Medulla oblongata (tissue), 1 donor: ENCODE measurements at regions not wholly inside any gene's neighbourhood (a gene's known extent, or its start where the extent isn't known, plus 50 kb on each side); places are given as distances from the start of the nearest gene placed in this dataset.

Experiments
- DNase-seq: peaks from one replicate; pipeline ENCODE4 v3.0.0-alpha.2; 2015; ENCODE audit errors: extremely low spot score

DNA sequence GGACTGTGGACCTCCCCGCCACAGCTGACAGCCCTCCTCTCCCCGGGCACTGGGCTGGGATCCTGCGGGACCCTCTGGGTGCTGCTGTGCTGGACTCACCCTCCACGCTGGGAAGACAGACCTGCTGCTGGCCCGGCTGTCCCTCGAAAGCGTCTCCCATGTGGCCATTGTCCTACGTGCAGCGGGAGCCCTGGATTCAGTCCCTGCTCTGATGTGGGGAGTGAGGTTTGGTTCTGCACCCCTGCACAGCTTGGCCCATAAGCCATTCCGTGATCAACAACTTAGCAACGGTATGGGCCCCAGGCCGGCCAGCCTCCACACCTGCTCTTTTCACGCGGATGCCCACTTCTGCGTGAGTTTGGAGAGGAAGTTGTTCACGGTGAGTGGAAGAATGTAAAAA lies 195.2 kb downstream of the TEX29 start:
- DNase-seq: no peak

DNA sequence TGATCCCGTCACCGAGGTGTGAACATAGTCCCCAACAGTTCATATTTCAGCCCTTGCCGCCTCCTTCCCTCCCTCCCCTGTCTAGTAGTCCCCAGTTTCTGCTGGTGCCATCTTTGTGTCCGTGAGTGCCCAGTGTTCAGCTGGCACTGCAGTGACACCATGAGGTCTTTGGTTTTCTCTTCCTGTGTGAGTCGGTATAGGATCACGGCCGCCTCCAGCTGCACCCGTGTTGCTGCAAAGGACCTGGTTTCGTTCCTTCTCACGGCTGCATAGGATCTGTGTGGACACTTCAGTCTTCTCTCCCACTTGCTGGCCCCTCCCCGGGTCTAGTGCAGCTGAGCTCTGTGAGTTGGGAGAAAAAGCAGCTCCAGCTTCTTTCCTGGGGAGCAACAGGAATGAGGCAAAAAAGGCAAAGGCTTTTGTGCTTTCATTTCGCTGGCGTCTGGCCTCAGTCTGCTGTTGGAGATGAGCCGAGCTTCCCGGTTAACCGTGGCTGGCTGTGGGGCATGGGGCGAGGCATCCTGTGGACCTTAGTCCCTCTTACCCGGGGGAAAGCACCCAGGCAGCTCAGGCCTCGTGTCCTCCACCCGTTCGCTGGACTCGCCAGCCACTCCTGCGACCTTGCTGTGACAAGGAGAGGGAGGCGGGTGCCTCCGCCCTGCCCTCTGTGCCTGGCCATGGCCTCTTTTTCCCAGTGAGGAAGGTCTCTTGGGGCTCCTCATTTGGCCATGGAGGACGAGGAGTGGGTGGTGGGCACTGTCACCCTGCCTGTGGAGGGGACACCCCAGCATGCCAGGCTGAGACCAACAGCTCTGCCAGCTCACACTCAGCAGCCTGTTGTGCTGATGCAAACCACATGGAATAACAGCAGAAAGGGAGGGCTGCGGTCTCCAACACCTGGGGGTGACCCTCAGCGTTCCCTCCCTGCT lies 196.5 kb downstream of the TEX29 start:
- DNase-seq: no peak

- no peak for DNase-seq
These were observed 197.2 kb downstream of the TEX29 start for GRCh38 chr13:111517641-111518010.

GRCh38 chr13:111518161-111518792 lies 197.8 kb downstream of the TEX29 start:
- no peak for DNase-seq

- DNase-seq: no peak
These were observed 198.6 kb downstream of the TEX29 start for GRCh38 chr13:111519041-111519440.

DNA sequence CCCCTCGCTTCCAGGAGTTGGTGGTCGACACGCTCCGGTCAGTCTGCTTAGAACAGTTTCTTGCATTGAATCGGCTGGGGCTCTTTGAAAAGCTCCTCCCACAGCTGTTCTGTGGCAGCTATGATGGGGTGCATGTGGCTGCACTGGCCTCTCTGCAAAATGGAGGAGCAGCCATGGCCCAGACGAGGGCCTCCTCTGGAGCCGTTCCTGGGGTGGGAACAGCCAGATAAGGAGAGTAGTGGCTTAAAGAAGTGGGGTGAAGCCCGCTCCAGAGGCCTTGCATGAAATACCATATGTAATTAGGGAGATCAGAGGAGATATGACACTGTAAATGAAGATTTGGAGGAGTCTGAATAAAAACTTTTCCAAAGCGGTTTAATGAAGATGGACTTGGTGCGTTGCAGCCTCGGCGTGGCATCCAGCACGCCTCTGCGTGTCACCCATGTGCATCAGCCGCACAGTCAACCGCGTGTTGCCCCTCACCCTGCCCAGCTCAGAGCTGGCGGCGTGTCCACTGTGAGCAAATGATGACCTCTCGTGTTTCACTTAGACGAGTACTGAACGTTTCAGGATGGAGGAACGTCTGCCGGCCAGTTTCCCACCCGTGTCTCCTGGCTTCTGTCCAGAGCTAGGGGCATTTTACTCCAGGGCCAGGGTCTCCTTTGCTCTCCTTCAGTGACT lies 199.2 kb downstream of the TEX29 start:
- DNase-seq: no peak

- no peak for DNase-seq
These were observed 200.6 kb downstream of the TEX29 start for GRCh38 chr13:111521030-111521429.

DNA sequence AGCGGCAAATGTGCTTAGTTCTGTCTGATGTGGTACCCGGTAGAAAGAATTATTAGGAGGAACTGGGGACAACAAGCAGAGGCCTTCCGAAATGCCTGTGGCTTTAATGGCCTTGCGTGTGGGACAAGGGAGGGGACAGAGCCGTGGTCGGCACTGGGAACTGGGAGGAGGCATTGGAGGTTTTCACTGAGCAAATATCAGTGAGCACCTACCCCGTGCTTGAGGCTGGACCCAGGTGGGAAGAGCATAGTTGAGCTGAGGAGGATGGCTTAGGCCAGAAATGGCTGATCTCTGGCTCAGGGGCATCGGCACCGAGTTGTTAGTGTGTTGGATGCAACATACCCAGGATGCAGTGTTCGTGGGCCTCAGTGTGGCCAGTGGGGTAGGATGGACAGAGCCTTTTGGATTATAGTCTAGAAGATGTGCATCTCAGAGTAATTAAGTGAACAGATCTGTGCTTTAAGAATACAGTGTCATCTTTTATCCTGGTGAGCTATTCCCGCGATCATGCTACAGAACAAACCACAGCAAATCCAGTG lies 201.3 kb downstream of the TEX29 start:
- DNase-seq: no peak

DNA sequence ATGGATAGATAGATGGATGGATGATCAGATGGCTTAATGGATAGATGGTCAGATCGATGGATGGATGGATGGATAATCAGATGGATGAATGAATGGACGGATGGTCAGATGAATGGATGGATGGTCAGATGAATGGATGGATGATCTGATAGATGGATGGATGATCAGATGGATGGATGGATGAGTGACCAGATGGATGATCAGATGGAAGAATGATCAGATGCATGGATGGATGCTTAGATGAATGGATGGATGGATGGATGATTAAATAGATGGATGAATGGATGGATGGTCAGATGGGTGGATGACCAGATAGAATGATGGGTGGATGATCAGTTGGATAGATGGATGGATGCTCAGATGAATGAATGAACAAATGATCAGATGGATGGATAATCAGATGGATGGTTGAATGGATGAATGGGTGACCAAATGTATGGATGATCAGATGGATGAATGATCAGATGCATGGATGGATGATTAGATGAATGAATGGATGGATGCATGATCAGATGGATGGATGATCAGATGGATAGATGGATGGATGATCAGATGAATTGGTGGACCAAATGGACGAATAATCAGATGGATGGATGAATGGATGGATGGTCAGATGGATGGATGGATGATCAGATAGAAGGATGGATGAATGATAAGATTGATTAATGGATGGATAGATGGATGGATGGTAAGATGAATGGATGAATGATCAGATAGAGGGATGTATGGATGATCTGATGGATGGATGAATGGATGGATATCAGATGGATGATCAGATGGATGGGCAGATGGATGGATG lies 205.1 kb downstream of the TEX29 start:
- no peak for DNase-seq

DNA sequence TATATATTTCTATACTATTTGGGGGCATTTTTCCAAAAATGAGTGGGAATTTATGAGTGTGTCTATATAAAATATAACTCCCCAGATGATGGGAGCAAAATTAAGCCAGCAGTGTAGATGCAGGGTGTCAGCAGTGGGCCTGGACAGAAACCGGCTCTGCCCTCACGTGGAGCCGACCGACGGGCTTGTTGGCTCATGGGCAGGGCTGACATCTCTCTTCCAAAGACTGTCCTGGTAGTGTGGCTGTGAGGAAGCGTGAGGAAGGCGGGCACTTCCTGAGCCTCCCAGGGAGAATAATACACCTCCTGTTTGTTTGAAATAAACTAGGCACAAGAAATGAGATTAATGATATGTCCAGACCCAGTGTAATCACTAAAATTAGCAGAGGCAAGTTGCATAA lies 206.5 kb downstream of the TEX29 start:
- DNase-seq: no peak

DNA sequence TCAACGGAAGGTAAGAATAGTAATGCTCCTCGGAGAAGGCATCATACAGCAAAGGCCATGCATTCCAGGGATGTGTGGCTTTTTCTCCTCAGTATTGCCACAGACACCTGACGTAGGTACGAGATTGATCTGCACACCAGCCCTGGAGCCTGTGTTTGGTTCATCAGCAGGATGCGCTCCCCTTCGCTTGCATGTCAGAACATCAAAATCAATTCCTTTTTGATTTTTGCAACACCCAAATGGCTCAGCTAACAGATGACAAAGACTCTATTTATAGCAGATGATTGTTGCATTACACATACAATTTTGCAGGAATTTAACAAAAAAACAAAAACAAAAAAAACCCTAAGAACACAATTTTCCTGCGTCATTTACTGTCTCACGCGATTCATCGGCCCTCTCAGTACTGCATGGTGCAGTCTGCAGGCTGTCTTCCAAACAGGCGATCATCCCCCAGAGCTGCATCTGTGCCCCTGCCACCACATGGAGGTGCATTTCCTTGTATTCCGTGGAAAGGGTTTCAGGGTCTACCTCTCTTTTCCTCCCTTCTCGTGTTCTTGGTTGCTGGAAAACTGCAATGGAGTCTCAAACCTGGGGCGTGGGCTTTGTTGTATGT lies 207.3 kb downstream of the TEX29 start:
- no peak for DNase-seq

DNA sequence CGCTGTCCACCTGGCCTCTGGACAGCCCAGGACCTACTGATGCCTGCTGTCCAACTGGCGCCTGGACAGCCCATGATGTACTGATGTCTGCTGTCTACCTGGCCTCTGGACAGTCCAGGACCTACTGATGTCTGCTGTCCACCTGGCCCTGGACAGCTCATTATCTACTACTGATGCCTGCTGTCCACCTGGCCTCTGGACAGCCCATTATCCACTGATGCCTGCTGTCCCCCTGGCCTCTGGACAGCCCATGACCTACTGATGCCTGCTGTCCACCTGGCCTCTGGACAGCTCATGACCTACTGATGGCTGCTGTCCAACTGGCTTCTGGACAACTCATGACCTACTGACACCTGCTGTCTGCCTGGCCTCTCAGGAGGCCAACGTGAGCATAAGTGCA lies 208.1 kb downstream of the TEX29 start:
- DNase-seq: no peak

DNA sequence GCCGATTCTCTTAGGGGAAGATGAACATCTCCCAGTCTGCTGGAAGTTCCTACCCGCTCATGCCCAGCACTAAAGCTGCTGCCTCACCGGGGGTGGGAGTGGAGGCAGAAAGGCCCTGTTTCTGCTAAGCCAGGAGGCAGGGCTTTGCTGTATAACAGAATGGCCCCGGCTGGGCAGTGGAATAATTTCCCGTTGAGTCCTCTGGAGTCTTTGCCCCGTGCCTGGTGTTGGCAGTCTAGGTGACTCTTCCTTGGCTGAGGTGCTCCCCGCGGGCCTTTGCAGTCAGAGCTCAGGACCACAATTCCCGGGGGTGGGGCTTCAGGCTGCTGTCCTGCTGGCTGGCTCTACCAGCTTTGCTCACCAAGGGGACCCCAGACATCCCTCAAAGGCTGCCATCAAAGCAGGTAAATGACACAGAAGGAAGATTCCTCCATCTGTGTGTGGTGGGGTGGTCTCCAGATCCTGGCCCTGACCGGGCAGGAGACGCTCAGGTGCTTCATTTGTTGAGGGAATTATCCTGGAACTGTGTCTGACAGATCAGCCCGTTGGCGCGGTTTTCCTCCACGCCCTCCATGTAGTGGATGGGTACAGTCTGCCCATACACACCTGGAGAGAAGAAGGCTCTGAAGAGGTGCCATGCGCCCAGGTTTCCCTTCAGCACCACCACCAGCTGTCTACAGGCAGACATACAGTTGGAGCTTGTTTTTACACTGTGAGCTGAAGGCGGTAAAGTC lies 209.9 kb downstream of the TEX29 start:
- no peak for DNase-seq

DNA sequence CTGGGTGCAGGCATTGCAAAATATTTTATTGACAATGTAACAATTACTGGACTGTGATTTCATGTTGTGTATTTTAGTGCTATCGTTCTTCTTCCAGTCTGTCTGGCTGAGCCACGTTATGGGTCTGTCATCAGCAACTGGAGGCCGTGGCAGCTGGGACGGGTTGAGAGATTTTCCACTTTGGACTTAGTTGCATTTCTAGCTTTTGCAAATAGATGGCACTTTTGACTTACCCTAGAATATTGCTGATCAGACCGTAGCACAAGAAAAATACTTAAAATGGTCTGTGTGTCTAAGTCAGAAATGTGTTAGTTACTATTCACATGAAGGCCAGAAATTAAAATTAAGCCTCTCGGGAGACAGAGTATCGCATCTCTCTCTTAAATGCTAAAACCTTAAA lies 211.1 kb downstream of the TEX29 start:
- peak; percentile 73 for DNase-seq

GRCh38 chr13:111532111-111532510 lies 211.7 kb downstream of the TEX29 start:
- no peak for DNase-seq

DNA sequence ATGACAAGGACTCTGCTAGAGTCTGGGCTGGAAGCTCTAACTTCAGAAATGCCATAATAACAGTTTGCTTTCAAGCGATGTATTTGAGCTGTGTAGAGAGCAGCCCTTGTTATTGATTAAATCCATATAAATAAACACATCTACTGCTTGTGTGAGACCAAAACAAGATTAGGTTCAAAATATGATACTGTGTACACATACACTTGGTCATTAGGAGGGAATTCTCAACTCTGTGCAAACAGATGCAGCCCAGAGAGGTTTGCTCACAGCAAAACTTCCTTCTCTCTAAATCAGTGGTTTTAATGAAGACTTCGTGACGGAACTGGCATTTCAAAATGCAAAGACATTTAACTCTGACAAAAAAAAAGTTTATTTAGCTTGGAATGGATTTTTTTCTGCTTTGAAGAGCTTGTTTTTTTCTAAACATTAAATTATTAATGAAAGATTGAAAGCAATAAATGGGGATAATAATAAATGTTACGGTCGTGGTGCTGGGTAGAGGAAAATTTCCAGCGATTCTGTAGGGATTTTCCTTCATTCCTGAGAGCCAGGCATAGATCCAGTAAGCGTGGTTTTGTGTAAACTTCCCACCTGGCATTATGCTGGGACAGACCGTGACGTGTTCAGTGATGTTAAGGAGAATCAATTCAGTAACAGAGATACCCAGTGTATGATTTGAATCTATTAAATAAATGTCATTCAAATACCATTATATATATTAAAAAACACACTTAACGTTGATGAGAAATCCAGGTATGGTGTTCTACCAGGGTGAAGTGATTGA lies 213.7 kb downstream of the TEX29 start:
- DNase-seq: no peak

GRCh38 chr13:111534751-111535522 lies 214.5 kb downstream of the TEX29 start:
- DNase-seq: no peak

DNA sequence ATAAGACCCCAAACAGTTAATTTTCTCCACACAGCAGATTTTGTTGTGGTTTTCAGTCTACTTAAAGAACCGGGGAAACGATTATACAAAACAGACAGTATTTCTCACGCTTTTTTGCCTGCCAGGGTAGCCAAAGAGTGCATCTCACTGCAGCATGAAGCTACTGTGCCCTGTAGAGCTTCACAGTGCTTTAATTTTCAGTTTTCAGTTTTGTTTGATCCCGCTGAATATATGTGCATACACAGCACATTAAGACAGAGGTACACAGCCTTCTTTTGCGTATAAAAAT lies 215.0 kb downstream of the TEX29 start:
- DNase-seq: no peak

GRCh38 chr13:111536075-111536642 lies 215.7 kb downstream of the TEX29 start:
- DNase-seq: no peak
